ENCODE measurements at regions not wholly inside any gene's neighbourhood (a gene's known extent, or its start where the extent isn't known, plus 50 kb on each side); places are given as distances from the start of the nearest gene placed in this dataset.

DNA sequence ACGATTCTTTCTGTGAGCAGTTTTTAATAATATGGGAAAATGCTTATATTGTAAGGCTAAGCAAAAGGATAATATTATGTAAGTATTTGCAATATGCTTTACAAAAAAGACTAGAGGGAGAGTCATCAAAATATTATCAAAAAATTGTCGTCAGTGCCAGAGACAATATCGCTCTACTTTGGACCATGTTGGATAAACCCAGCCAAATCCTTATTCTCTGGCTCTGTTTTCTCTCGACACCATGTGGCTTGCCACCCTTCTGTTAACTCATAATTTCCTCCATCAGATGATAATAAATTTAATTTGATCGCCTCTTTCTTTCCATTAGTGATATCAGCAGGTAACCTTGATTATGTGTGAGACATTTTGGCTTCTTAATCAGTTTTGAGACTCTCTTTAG, 129.9 kb downstream of the CDC42EP3 start:
- Histone ChIP-seq H3K4me2 (ENCODE audit: low read length) (no peak overlapping the region), H3K27ac (ENCODE audit: low read length) (no peak overlapping the region), H3K27me3 (ENCODE audit: low read length) (no peaks in the 10 kb centered on the region), H3K9me3 (ENCODE audit: low read length) (no peaks in the 10 kb centered on the region), H3K9me2 (replicated peaks; ENCODE audit: low read length) (no peaks in the 10 kb centered on the region), H3K4me1 (ENCODE audit: insufficient read depth, low read length) (peaks cover 17% of the 10 kb centered on the region), H3F3A (ENCODE audit: low read length, unreplicated experiment) (no peaks in the 10 kb centered on the region), H4K20me1 (ENCODE audit: low read length) (no peaks in the 10 kb centered on the region), H3K36me3 (ENCODE audit: low read depth, low read length) (no peaks in the 10 kb centered on the region), H3K9ac (ENCODE audit: low read length) (no peak overlapping the region), H3K4me3 (ENCODE audit: low read length) (no peak overlapping the region), H3K79me2 (ENCODE audit: low read length) (no peaks in the 10 kb centered on the region), H2AFZ (ENCODE audit: low read length) (no peak overlapping the region)
- TF ChIP-seq EZH2 (IDR thresholded peaks at IDR 0.05; ENCODE audit: low read length, unreplicated experiment) (no peak), EZH2phosphoT487 (IDR thresholded peaks at IDR 0.05; ENCODE audit: borderline replicate concordance, low read length) (no peak)
- TF ChIP-seq, protein P1, sequence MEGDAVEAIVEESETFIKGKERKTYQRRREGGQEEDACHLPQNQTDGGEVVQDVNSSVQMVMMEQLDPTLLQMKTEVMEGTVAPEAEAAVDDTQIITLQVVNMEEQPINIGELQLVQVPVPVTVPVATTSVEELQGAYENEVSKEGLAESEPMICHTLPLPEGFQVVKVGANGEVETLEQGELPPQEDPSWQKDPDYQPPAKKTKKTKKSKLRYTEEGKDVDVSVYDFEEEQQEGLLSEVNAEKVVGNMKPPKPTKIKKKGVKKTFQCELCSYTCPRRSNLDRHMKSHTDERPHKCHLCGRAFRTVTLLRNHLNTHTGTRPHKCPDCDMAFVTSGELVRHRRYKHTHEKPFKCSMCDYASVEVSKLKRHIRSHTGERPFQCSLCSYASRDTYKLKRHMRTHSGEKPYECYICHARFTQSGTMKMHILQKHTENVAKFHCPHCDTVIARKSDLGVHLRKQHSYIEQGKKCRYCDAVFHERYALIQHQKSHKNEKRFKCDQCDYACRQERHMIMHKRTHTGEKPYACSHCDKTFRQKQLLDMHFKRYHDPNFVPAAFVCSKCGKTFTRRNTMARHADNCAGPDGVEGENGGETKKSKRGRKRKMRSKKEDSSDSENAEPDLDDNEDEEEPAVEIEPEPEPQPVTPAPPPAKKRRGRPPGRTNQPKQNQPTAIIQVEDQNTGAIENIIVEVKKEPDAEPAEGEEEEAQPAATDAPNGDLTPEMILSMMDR (conservative IDR thresholded peaks at IDR 0.05; ENCODE audit: low read depth, low read length), result no peak
- intact Hi-C loops (cut with micrococcal nuclease), result loop anchor here (5.0 kb wide), 1 partner anchor 129 kb away; no protein-coding TSS in a partner anchor
- no peak for DNase-seq
- BruUV-seq (replicated peaks), result no TSS peak
- ATAC-seq, result no peak
- CTCF ChIA-PET, result interaction anchor here (0.6 kb wide), 1 partner anchor 140 kb away, joined by 5 read pairs; no protein-coding TSS in a partner anchor
- POLR2A ChIA-PET (ENCODE audit: unreplicated experiment), result no interaction called here

GRCh38 chr2:37543999-37544557, 127.4 kb downstream of the CDC42EP3 start:
- Histone ChIP-seq H2AFZ (ENCODE audit: low read length) (no peak overlapping the region), H3K79me2 (ENCODE audit: low read length) (no peaks in the 10 kb centered on the region), H3K36me3 (ENCODE audit: low read depth, low read length) (no peaks in the 10 kb centered on the region), H3K4me3 (ENCODE audit: low read length) (no peak overlapping the region), H3K27me3 (ENCODE audit: low read length) (no peaks in the 10 kb centered on the region), H3K9me2 (replicated peaks; ENCODE audit: low read length) (no peaks in the 10 kb centered on the region), H4K20me1 (ENCODE audit: low read length) (no peaks in the 10 kb centered on the region), H3K4me2 (ENCODE audit: low read length) (no peak overlapping the region), H3K27ac (ENCODE audit: low read length) (no peak overlapping the region), H3K9me3 (ENCODE audit: low read length) (no peaks in the 10 kb centered on the region), H3F3A (ENCODE audit: low read length, unreplicated experiment) (no peaks in the 10 kb centered on the region), H3K4me1 (ENCODE audit: insufficient read depth, low read length) (peaks cover 17% of the 10 kb centered on the region), H3K9ac (ENCODE audit: low read length) (no peak overlapping the region)
- no TSS peak for BruUV-seq (replicated peaks)
- POLR2A ChIA-PET (ENCODE audit: unreplicated experiment), result no interaction called here
- ATAC-seq (peak; percentile 76), DNase-seq (peak; percentile 27)
- TF ChIP-seq EZH2 (IDR thresholded peaks at IDR 0.05; ENCODE audit: low read length, unreplicated experiment) (no peak), EZH2phosphoT487 (IDR thresholded peaks at IDR 0.05; ENCODE audit: borderline replicate concordance, low read length) (no peak)
- CTCF ChIA-PET, result no interaction called here
- intact Hi-C loops (cut with micrococcal nuclease), result loop anchor here (5.0 kb wide), 1 partner anchor 132 kb away; no protein-coding TSS in a partner anchor

DNA sequence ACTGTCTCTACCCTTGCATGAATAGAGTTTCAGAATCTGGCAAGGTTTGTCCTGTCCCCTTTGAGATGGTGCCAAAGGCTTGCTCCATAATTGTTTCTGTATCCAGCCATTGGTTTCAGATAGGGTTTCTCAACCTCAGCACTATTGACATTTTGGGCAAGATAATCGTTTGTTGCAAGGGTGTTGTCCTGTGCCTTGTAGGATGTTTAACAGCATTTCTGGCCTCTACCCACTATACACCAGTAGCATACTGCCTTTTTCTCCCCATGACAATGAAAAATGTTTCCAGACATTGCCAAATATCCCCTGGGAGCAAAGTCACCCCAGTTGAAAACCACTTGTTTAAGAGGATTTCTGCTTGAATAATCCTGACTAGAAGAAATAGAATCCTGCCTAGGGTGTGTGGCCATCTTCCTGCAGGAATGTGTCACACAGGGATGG, 126.8 kb downstream of the CDC42EP3 start:
- no TSS peak for BruUV-seq (replicated peaks)
- intact Hi-C loops (cut with micrococcal nuclease), result loop anchor here (5.0 kb wide), 1 partner anchor 132 kb away; no protein-coding TSS in a partner anchor
- Histone ChIP-seq H3K4me2 (ENCODE audit: low read length) (no peak overlapping the region), H3K36me3 (ENCODE audit: low read depth, low read length) (no peaks in the 10 kb centered on the region), H3K4me3 (ENCODE audit: low read length) (no peak overlapping the region), H3K4me1 (ENCODE audit: insufficient read depth, low read length) (peaks cover 17% of the 10 kb centered on the region), H3K9ac (ENCODE audit: low read length) (no peak overlapping the region), H2AFZ (ENCODE audit: low read length) (no peak overlapping the region), H4K20me1 (ENCODE audit: low read length) (no peaks in the 10 kb centered on the region), H3F3A (ENCODE audit: low read length, unreplicated experiment) (no peaks in the 10 kb centered on the region), H3K9me3 (ENCODE audit: low read length) (no peaks in the 10 kb centered on the region), H3K27me3 (ENCODE audit: low read length) (no peaks in the 10 kb centered on the region), H3K79me2 (ENCODE audit: low read length) (no peaks in the 10 kb centered on the region), H3K9me2 (replicated peaks; ENCODE audit: low read length) (no peaks in the 10 kb centered on the region), H3K27ac (ENCODE audit: low read length) (no peak overlapping the region)
- TF ChIP-seq EZH2phosphoT487 (IDR thresholded peaks at IDR 0.05; ENCODE audit: borderline replicate concordance, low read length) (no peak), EZH2 (IDR thresholded peaks at IDR 0.05; ENCODE audit: low read length, unreplicated experiment) (no peak)
- TF ChIP-seq, protein P1 (conservative IDR thresholded peaks at IDR 0.05; ENCODE audit: low read depth, low read length), result no peak
- DNase-seq (no peak), ATAC-seq (no peak)
- CTCF ChIA-PET, result no interaction called here
- POLR2A ChIA-PET (ENCODE audit: unreplicated experiment), result no interaction called here
